AG04449 (cell line): ENCODE measurements at regions not wholly inside any gene's neighbourhood (a gene's known extent, or its start where the extent isn't known, plus 50 kb on each side); places are given as distances from the start of the nearest gene placed in this dataset.

Experiments used
- CTCF ChIA-PET: fragments of 350-600 bp; formaldehyde crosslinking; extraction: SDS; loops from one replicate; lab custom pipeline; 2021; ENCODE audit warnings: antibody characterized with exemption; lab: Yijun Ruan, JAX
- POLR2A ChIA-PET: fragments of 400-600, 350-600 bp; formaldehyde crosslinking; extraction: SDS; loops from one replicate; lab custom pipeline; 2020; ENCODE audit warnings: antibody characterized with exemption, inconsistent platforms; lab: Yijun Ruan, JAX
- DNase-seq: peaks from one replicate; pipeline ENCODE4 v3.0.0-alpha.2; 2010; ENCODE audit warnings: low read depth, low spot score
- H3K4me3 ChIP-seq: 2 replicates; pipeline ENCODE4 v1.5.1; 2011; ENCODE audit warnings: low read depth, mild to moderate bottlenecking, control low read depth, low read length
- TF ChIP-seq, protein P1 (sequence below): IDR thresholded peaks from one replicate; pipeline ENCODE4 v1.5.1; 2011; ENCODE audit warnings: mild to moderate bottlenecking, moderate library complexity, low read length, control low read depth, inconsistent platforms; ENCODE audit not compliant: insufficient read depth; ENCODE audit errors: missing control alignments

DNA sequence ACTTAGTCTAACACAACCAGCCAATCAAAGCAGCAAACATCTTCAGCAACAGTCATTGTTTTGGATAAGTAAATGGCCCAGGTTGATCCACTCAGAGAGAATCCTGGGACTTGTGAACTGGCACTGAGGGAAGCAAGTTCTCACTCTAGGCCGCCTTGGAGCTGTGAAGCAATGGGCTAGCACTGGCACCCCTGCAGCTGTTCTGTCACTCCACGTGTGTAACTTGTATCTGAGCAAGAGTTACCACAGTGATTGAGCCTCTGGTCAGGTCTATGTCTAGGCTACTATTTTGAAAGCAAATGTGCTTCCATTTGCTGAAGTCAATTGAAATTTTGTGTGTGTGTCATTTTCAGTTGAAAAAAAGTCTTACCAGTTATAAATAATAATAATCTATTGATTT lies 57.2 kb upstream of the HS3ST1 start:
- POLR2A ChIA-PET: no interaction called here
- no peak overlapping the region for H3K4me3 ChIP-seq
- DNase-seq: no peak
- TF ChIP-seq, protein P1, sequence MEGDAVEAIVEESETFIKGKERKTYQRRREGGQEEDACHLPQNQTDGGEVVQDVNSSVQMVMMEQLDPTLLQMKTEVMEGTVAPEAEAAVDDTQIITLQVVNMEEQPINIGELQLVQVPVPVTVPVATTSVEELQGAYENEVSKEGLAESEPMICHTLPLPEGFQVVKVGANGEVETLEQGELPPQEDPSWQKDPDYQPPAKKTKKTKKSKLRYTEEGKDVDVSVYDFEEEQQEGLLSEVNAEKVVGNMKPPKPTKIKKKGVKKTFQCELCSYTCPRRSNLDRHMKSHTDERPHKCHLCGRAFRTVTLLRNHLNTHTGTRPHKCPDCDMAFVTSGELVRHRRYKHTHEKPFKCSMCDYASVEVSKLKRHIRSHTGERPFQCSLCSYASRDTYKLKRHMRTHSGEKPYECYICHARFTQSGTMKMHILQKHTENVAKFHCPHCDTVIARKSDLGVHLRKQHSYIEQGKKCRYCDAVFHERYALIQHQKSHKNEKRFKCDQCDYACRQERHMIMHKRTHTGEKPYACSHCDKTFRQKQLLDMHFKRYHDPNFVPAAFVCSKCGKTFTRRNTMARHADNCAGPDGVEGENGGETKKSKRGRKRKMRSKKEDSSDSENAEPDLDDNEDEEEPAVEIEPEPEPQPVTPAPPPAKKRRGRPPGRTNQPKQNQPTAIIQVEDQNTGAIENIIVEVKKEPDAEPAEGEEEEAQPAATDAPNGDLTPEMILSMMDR: no peak
- CTCF ChIA-PET: no interaction called here

DNA sequence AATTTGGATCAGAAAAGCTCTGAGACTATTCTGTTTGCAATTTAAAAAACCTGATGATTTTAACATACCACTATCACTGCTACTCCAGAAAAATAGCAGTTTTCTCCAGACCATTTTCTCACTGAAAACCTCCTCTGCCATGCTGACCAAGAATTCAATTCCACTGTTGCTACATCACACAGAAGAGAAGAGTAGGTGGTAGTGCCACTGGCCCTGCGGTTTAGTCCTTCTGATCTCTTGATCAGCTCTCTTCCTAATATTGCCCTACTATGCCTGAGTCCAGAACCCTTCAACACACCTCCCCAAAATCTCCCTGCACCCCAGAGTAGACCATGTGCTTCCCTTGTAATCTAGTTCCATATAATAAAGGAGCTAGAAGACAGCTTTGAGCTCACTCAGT lies 55.8 kb upstream of the HS3ST1 start:
- no peak overlapping the region for H3K4me3 ChIP-seq
- ChIA-PET POLR2A (no interaction called here), CTCF (interaction anchor here (0.6 kb wide), 1 partner anchor 83 kb away, joined by 3 read pairs; no protein-coding TSS in a partner anchor)
- DNase-seq: no peak
- TF ChIP-seq, protein P1: no peak

DNA sequence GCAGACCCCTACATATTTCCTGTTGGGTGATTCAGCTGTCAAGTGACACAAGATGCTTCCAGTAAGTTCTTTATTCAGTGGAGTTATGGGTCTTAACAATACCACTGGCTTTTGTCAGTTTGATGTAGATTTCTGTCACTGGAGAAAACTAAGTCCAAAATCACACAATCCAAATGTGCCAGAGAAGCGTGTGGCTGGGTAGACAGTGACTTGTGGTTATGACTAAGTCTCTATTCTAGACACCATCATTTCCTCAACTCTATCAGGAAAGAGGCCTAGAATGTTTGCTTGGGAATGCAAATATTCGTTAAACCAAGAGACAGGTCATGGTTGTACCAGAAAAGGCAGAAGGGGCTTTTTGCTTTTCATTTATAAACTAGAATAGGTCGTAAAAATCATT lies 54.4 kb upstream of the HS3ST1 start:
- H3K4me3 ChIP-seq: no peak overlapping the region
- no peak for DNase-seq
- TF ChIP-seq, protein P1: no peak
- CTCF ChIA-PET: no interaction called here
- POLR2A ChIA-PET: no interaction called here

DNA sequence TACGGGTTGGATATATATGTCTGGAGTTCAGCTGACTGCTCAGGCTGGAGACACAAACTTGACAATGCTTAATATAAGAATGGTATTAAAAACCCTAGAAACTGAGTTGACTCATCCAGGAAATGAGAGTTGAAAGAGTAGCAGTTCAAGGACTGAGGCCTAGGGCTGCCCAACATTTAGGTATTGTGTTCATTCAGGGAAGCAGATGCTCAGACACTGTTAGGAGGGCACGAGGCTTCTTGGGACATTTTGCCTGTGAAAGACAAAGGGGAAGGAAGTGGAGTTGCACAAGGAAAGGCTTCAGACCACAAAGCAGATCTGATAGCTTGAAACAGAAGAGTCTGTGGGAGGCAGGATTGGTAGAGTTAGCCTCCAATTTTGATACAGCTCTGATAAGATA lies 52.0 kb upstream of the HS3ST1 start:
- TF ChIP-seq, protein P1: no peak
- CTCF ChIA-PET: no interaction called here
- POLR2A ChIA-PET: no interaction called here

More for the DNA sequence above, 52.0 kb upstream of the HS3ST1 start:
- DNase-seq: no peak
- no peak overlapping the region for H3K4me3 ChIP-seq
